Upper lobe of left lung (tissue), 6 donors: ENCODE measurements at regions not wholly inside any gene's neighbourhood (a gene's known extent, or its start where the extent isn't known, plus 50 kb on each side); places are given as distances from the start of the nearest gene placed in this dataset.

Experiments used
- ATAC-seq, 2 donors: fragments of 200-7000 bp; cut with Tn5 transposase; one replicate each; pipeline ENCODE4 v1.9.1; 2022; ENCODE audit warnings: mild to moderate bottlenecking in 2 of 2, moderate library complexity in 2 of 2; ENCODE audit not compliant: low FRiP score in 2 of 2
- DNase-seq, 2 donors: peaks; one replicate each; pipeline ENCODE4 v3.0.0-alpha.2; 2019 to 2020
- H3K27ac ChIP-seq, 4 donors: fragments of 200-600 bp; sonication (generic); one replicate each; pipeline ENCODE4 v1.5.1; 2016 to 2019
- H3K27me3 ChIP-seq, 4 donors: fragments of 200-600 bp; sonication (generic); one replicate each; pipeline ENCODE4 v1.5.1; 2017 to 2019
- H3K36me3 ChIP-seq, 4 donors: fragments of 200-600 bp; sonication (generic); one replicate each; pipeline ENCODE4 v1.5.1; 2016 to 2019
- H3K4me1 ChIP-seq, 4 donors: fragments of 200-600 bp; sonication (generic); one replicate each; pipeline ENCODE4 v1.5.1; 2018 to 2019
- H3K4me3 ChIP-seq, 4 donors: fragments of 200-600 bp; sonication (generic); one replicate each; pipeline ENCODE4 v1.5.1; 2017 to 2019; ENCODE audit warnings: mild to moderate bottlenecking in 2 of 4, moderate library complexity in 1 of 4
- H3K9me3 ChIP-seq, 4 donors: fragments of 200-600 bp; sonication (generic); one replicate each; pipeline ENCODE4 v1.5.1; 2018 to 2019
- EP300 ChIP-seq, 4 donors: sonication (generic); formaldehyde crosslinking; IDR thresholded peaks; one replicate each; pipeline ENCODE4 v1.5.1; 2017; ENCODE audit warnings: antibody characterized with exemption in 4 of 4, control low read depth in 2 of 4
- POLR2A ChIP-seq, 4 donors: fragments of 450-650 bp; IDR thresholded peaks; one replicate each; pipeline ENCODE4 v1.5.1; 2016 to 2017; ENCODE audit warnings: antibody characterized with exemption in 4 of 4, mild to moderate bottlenecking in 2 of 4
- POLR2AphosphoS5 ChIP-seq, 2 donors: sonication (generic); formaldehyde crosslinking; IDR thresholded peaks; one replicate each; pipeline ENCODE4 v1.5.1; 2017; ENCODE audit warnings: antibody characterized with exemption in 2 of 2
- WGBS, 2 donors: methylation state at CpG; one replicate each; pipeline ENCODE4 v1.1.5; 2017 to 2018; 5-methylcytosine and 5-hydroxymethylcytosine counted together
- TF ChIP-seq, protein P1 (sequence below), 6 experiments: fragments of 450-650 bp in 4 of 6; fragments of 200-600 bp in 2 of 6; sonication (generic) in 2 of 6; IDR thresholded peaks; one replicate each; pipeline ENCODE4 v1.5.1; 2016 to 2019; ENCODE audit warnings: antibody characterized with exemption in 6 of 6
- donor health status: DM: no; HTN: no; CAD: no; lungs with moderate emphysema.
- donor health status: DM: no; HTN: yes; CAD: no; lungs with severe emphysema.

DNA sequence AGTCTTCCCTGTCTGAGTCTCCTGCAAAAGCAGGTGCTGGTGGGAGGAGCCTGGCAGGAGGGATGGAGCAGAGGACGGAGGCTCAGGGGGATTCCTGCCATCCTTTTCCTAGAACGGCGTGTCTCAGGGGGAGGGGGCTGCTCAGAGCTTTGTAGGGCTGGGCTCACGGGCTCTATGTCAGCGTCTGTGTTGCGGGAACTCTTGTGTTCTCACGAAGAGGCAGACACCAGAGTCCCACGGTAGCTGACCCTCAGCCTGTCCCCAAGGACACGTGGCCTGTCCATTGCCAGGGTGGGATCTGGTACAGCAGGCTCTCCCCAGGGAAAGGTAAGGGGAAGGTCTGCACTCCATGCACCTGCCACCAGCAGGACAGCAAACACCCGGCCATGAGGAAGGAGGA is 1505.2 kb downstream of the TBC1D22A start:
- 40 to 65% methylated on average over 4 to 10 of the region's 10 CpGs for WGBS, 2 donors
- H3K4me1 ChIP-seq: no peaks in the 10 kb centered on the region
- no peaks in the 10 kb centered on the region for H3K27me3 ChIP-seq
- DNase-seq (no peak), ATAC-seq (no peak)
- no peaks in the 10 kb centered on the region for H3K36me3 ChIP-seq
- TF ChIP-seq, protein P1, sequence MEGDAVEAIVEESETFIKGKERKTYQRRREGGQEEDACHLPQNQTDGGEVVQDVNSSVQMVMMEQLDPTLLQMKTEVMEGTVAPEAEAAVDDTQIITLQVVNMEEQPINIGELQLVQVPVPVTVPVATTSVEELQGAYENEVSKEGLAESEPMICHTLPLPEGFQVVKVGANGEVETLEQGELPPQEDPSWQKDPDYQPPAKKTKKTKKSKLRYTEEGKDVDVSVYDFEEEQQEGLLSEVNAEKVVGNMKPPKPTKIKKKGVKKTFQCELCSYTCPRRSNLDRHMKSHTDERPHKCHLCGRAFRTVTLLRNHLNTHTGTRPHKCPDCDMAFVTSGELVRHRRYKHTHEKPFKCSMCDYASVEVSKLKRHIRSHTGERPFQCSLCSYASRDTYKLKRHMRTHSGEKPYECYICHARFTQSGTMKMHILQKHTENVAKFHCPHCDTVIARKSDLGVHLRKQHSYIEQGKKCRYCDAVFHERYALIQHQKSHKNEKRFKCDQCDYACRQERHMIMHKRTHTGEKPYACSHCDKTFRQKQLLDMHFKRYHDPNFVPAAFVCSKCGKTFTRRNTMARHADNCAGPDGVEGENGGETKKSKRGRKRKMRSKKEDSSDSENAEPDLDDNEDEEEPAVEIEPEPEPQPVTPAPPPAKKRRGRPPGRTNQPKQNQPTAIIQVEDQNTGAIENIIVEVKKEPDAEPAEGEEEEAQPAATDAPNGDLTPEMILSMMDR (IDR thresholded peaks at IDR 0.05): no peak
- TF ChIP-seq POLR2A (IDR thresholded peaks at IDR 0.05): no peak
- TF ChIP-seq EP300 (IDR thresholded peaks at IDR 0.05): no peak
- TF ChIP-seq POLR2AphosphoS5 (IDR thresholded peaks at IDR 0.05): no peak
- no peaks in the 10 kb centered on the region for H3K9me3 ChIP-seq
- H3K27ac ChIP-seq: no peak overlapping the region
- no peak overlapping the region for H3K4me3 ChIP-seq

DNA sequence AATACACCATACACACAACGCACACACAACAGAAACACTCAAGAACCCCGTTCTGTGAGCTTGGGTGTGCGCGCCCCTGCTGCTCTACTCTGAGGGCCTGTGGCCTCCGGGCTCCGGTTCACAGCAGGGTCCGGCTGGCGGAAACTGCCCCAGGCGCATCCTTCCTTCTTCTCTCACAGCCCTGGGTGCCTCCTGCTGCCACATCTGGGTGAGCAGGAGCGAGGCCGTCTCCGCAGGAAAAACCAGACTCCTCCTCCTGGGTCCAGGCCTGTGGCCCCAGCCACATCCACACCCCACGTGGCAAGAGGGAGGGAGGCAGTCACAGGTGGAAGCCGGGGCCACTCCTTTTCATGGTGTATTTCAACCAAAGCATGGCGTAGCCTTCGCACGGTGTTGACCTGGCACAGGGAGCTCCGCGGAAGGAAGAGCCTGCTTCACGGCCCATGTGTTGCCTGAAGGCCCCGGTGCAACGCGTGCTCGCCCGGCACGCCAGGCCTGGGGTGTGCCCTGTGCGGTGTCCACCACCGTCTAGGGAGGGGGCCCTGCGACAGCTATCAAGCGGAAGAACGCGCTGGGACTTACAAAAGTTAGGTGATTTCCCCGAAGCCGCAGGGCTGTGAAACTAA is 1502.7 kb downstream of the TBC1D22A start:
- H3K36me3 ChIP-seq: no peaks in the 10 kb centered on the region
- no peaks in the 10 kb centered on the region for H3K4me1 ChIP-seq
- ATAC-seq (no peak), DNase-seq (peak in 1 of 2 donors; percentile 80)
- no peak overlapping the region for H3K4me3 ChIP-seq
- H3K27ac ChIP-seq: no peak overlapping the region
- no peaks in the 10 kb centered on the region for H3K9me3 ChIP-seq
- 89 to 97% methylated on average over 9 to 33 of the region's 34 CpGs for WGBS, 2 donors
- no peak for TF ChIP-seq POLR2AphosphoS5 (IDR thresholded peaks at IDR 0.05)
- TF ChIP-seq, protein P1 (IDR thresholded peaks at IDR 0.05): no peak
- no peak for TF ChIP-seq EP300 (IDR thresholded peaks at IDR 0.05)
- TF ChIP-seq POLR2A (IDR thresholded peaks at IDR 0.05): no peak
- no peaks in the 10 kb centered on the region for H3K27me3 ChIP-seq

DNA sequence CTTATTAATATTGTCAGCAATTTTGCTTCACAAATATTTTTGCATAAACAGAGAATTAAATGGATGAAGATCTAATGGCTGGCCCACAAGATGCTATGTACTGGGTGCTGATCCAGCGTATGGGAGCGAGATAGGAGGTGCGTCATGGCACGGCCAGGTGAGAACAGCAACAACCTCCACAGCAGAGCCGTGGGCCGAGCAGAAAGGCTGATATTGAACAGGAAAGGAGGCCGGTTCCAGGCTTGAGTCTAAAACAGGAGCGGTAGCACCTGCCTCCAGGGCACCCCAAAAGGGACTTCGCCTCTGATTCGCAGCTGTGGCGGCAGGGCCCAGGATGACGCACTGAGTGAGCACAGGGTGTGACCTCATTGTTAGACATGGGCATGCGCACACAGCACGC is 1502.1 kb downstream of the TBC1D22A start:
- no peaks in the 10 kb centered on the region for H3K36me3 ChIP-seq
- H3K27me3 ChIP-seq: no peaks in the 10 kb centered on the region
- H3K4me1 ChIP-seq: no peaks in the 10 kb centered on the region
- H3K27ac ChIP-seq: no peak overlapping the region
- WGBS, 2 donors: 91 to 93% methylated on average over 12 to 14 of the region's 14 CpGs
- DNase-seq (no peak), ATAC-seq (no peak)
- no peak for TF ChIP-seq POLR2A (IDR thresholded peaks at IDR 0.05)
- H3K4me3 ChIP-seq: no peak overlapping the region
- H3K9me3 ChIP-seq: no peaks in the 10 kb centered on the region

DNA sequence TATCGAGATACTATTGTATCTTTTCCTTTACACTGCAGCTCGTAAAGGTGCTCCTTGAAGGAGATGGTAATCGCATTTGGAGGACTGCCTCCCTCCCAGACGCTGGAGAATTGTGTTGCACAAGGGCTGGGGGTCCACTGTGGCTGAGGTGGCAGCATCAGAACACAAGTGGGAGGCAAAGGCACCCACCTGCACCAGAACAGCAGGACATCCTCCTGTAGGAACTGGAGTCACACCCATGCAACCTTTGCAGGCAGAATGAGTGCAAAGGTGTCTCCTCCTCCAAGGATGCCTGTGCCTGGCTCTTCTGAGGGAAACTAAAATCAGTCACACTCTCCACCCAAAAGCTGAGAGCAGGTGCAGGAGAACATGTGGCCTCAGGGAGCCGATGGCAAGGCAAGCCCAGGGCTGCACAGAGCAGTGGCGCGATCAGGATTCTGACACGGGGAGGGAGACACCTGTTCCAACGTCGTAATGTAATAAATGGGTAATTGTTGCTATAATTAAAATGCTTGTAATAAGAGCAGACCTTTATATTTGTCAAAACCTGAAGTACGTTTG is 1501.4 kb downstream of the TBC1D22A start:
- TF ChIP-seq EP300 (IDR thresholded peaks at IDR 0.05) (no peak), POLR2AphosphoS5 (IDR thresholded peaks at IDR 0.05) (no peak)
- no peaks in the 10 kb centered on the region for H3K27me3 ChIP-seq
- DNase-seq (no peak), ATAC-seq (no peak)
- no peaks in the 10 kb centered on the region for H3K9me3 ChIP-seq
- WGBS, 2 donors: 77 to 86% methylated on average over 11 of the region's 11 CpGs
- H3K4me1 ChIP-seq: no peaks in the 10 kb centered on the region
- H3K36me3 ChIP-seq: no peaks in the 10 kb centered on the region
- no peak overlapping the region for H3K4me3 ChIP-seq
- no peak overlapping the region for H3K27ac ChIP-seq

DNA sequence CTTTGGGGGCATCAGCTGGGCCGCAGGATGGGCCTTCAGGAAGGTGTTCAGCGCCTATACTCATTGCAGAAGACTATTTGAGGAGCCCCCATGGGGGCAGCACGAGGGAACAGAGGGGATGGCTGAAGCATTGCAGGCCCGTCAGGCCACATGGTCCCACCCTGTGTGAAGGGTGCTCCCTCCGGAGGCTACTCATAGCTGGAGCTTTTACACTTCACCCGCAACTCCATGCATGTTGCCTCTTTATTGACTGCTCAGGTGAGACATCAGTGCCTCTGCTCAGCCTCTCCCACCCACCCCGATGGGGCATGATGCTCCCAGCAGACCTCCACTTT is 1500.9 kb downstream of the TBC1D22A start:
- Histone ChIP-seq H3K27ac (no peak overlapping the region), H3K27me3 (no peaks in the 10 kb centered on the region), H3K9me3 (no peaks in the 10 kb centered on the region), H3K4me1 (peaks cover 0 to 2% (median under 1%) of the 10 kb centered on the region in 4 donors), H3K4me3 (no peak overlapping the region), H3K36me3 (no peaks in the 10 kb centered on the region)
- DNase-seq (no peak), ATAC-seq (no peak)
- WGBS, 2 donors: 77 to 92% methylated on average over 4 to 7 of the region's 7 CpGs
- TF ChIP-seq, protein P1 (IDR thresholded peaks at IDR 0.05): no peak
- no peak for TF ChIP-seq EP300 (IDR thresholded peaks at IDR 0.05)
- TF ChIP-seq POLR2A (IDR thresholded peaks at IDR 0.05): no peak
- no peak for TF ChIP-seq POLR2AphosphoS5 (IDR thresholded peaks at IDR 0.05)
